PC-9 (cell line): ENCODE measurements at regions not wholly inside any gene's neighbourhood (a gene's known extent, or its start where the extent isn't known, plus 50 kb on each side); places are given as distances from the start of the nearest gene placed in this dataset.

Source experiments
- EZH2 ChIP-seq: fragments of 200-600 bp; sonication (generic); IDR thresholded peaks from 2 replicates; pipeline ENCODE4 v1.8.0; 2017; ENCODE audit warnings: antibody characterized with exemption, low read depth
- TF ChIP-seq, protein P1 (sequence below): fragments of 200-600 bp; sonication (generic); conservative IDR thresholded peaks from 2 replicates; pipeline ENCODE4 v1.6.1; 2017; ENCODE audit warnings: mixed run types, antibody characterized with exemption, mild to moderate bottlenecking, moderate library complexity

GRCh38 chr6:128641703-128642102 is 121.3 kb upstream of the PTPRK start:
- TF ChIP-seq, protein P1, sequence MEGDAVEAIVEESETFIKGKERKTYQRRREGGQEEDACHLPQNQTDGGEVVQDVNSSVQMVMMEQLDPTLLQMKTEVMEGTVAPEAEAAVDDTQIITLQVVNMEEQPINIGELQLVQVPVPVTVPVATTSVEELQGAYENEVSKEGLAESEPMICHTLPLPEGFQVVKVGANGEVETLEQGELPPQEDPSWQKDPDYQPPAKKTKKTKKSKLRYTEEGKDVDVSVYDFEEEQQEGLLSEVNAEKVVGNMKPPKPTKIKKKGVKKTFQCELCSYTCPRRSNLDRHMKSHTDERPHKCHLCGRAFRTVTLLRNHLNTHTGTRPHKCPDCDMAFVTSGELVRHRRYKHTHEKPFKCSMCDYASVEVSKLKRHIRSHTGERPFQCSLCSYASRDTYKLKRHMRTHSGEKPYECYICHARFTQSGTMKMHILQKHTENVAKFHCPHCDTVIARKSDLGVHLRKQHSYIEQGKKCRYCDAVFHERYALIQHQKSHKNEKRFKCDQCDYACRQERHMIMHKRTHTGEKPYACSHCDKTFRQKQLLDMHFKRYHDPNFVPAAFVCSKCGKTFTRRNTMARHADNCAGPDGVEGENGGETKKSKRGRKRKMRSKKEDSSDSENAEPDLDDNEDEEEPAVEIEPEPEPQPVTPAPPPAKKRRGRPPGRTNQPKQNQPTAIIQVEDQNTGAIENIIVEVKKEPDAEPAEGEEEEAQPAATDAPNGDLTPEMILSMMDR = no peak
- TF ChIP-seq EZH2 = no peak
